ENCODE measurements at regions not wholly inside any gene's neighbourhood (a gene's known extent, or its start where the extent isn't known, plus 50 kb on each side); places are given as distances from the start of the nearest gene placed in this dataset.

DNA sequence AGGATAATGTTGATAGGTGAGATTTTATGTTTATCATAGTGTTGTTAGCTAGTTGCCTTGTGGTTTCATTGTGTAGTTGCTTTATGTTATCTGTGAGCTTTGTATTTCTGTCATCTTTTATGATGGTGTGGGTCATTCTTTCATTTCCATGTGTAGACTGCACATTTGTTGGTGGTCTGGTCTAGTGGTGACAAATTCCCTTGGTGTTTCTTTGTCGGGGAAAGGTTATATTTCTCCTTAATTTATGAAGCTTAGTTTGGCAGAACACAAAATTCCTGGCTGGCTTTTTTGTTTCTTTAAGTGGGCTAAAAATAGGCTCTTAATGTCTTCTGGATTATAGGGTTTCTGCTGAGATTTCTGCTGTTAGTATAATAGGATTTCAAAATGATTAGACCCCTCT, 347.2 kb upstream of the ADAMTS5 start:
- ATAC-seq = no peak
- Histone ChIP-seq H3K4me1 (no peaks in the 10 kb centered on the region), H3K27ac (no peak overlapping the region), H3K4me3 (no peak overlapping the region), H3K27me3 (no peaks in the 10 kb centered on the region), H3K36me3 (no peaks in the 10 kb centered on the region), H3K9me3 (peaks cover 0 to 14% (median 0%) of the 10 kb centered on the region in 11 donors)
- DNase-seq = no peak
- TF ChIP-seq, protein P1, sequence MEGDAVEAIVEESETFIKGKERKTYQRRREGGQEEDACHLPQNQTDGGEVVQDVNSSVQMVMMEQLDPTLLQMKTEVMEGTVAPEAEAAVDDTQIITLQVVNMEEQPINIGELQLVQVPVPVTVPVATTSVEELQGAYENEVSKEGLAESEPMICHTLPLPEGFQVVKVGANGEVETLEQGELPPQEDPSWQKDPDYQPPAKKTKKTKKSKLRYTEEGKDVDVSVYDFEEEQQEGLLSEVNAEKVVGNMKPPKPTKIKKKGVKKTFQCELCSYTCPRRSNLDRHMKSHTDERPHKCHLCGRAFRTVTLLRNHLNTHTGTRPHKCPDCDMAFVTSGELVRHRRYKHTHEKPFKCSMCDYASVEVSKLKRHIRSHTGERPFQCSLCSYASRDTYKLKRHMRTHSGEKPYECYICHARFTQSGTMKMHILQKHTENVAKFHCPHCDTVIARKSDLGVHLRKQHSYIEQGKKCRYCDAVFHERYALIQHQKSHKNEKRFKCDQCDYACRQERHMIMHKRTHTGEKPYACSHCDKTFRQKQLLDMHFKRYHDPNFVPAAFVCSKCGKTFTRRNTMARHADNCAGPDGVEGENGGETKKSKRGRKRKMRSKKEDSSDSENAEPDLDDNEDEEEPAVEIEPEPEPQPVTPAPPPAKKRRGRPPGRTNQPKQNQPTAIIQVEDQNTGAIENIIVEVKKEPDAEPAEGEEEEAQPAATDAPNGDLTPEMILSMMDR (IDR thresholded peaks at IDR 0.05) = no peak
- 58 to 76% methylated on average over 1 of the region's 1 CpG for WGBS, 2 donors
- intact Hi-C loops (cut with DNase I) = no loop called here

DNA sequence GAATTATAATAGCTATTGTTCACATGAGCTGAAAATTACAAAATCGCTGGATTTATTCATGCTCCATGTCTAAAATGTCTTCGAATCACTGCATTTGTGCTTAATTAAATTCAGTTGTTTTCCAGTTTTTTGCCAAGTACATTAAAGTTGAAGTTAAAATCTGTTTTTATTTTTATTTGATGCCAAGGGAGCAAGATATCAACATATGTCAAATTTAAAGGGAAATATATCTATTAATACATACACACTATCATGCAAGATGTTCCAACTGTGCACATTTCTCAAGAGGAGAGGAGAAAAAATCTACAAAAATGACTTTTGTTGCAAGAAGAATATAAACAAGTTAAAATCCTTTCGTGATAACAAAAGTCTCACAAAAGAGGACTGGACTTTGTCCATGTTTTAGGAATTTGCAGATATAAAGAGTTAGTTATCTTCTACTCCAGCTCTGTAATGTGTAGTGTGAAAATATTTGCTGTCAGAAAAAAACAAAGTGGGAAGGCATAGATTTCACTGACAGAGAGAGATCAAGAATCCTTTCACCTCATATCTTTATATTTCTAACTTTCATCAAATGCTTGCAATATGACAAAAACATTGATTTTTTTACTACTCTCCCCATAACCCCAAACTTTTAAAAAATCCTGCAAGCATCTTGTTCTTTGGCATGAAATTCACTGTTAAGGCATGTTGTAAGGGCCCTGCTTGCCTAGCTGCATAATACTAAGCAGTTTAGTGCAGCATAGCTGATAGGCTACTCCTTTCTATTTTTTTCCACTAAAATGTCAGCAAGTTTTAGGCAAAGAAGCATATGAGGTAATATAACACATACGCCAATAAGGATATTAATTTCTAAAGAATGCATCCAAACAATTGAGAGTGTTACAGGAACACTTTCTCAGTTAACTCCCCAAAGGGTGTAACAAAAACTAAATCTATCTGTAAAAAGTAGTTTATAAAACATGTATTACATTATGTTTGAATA, 340.2 kb upstream of the ADAMTS5 start:
- intact Hi-C loops (cut with DNase I) = no loop called here
- H3K9me3 ChIP-seq = peaks cover 0 to 7% (median 0%) of the 10 kb centered on the region in 11 donors
- H3K27me3 ChIP-seq = no peaks in the 10 kb centered on the region
- peaks cover 0 to 17% (median 0%) of the 10 kb centered on the region in 9 donors for H3K4me1 ChIP-seq
- TF ChIP-seq, protein P1 (IDR thresholded peaks at IDR 0.05) = no peak
- ATAC-seq (peak in 5 of 8 donors; percentile 40 to 88 (median 69)), DNase-seq (no peak)
- no peak overlapping the region for H3K4me3 ChIP-seq
- no peaks in the 10 kb centered on the region for H3K36me3 ChIP-seq
- 64 to 75% methylated on average over 4 of the region's 4 CpGs for whole genome bisulfite sequencing, 2 donors
- peak overlapping the region in 5 of 10 donors; percentile 0 to 17 (median 8) for H3K27ac ChIP-seq

DNA sequence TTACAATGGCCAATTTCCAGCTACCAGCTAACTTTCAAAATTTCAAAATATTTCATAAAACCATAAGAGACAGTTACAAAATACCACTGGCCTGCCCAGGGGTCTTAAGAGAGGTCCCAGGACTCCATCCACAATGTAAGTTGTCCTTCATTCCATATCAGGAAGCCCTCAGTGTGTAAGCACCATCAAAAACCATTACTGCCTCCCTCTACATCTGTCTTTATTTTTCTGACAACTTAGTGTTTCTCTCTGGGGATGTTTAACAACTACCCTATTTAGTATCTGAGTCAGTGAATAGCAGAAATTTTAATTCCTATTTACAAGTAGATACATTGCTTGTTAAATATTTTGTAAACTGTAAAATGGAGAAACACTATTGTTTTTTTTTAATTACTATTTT, 339.3 kb upstream of the ADAMTS5 start:
- DNase-seq = no peak
- Histone ChIP-seq H3K4me1 (peaks cover 0 to 17% (median 0%) of the 10 kb centered on the region in 9 donors), H3K27me3 (no peaks in the 10 kb centered on the region), H3K4me3 (no peak overlapping the region), H3K27ac (peak overlapping the region in 2 of 10 donors; percentile 8 to 11), H3K36me3 (no peaks in the 10 kb centered on the region), H3K9me3 (peaks cover 0 to 6% (median 0%) of the 10 kb centered on the region in 11 donors)
- ATAC-seq = no peak
- TF ChIP-seq, protein P1 (IDR thresholded peaks at IDR 0.05) = no peak
- intact Hi-C loops (cut with DNase I) = no loop called here

DNA sequence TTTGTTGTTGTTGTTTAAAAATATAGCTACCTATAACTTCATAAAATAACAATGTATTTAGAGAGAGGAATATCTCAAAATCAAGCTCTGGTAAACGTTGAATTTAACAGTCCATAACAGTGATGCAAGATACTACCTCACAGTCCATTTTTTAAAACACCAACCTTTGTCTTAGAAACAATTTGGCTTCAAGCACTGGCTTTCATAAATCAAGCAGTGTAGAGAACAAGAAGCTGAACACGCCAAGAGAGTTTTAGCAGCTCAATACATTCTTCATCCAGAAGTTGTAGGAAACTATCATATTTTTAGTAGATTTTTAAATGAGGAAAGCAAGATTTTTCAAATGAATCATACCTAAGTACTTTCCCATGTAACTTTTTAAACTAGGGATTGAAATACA, 334.3 kb upstream of the ADAMTS5 start:
- peaks cover 0 to 3% (median 0%) of the 10 kb centered on the region in 9 donors for H3K4me1 ChIP-seq
- H3K27ac ChIP-seq = no peak overlapping the region
- WGBS, 2 donors = 78 to 79% methylated on average over 2 of the region's 2 CpGs
- intact Hi-C loops (cut with DNase I) = no loop called here
- TF ChIP-seq, protein P1 (IDR thresholded peaks at IDR 0.05) = no peak
- DNase-seq (no peak), ATAC-seq (no peak)
- no peaks in the 10 kb centered on the region for H3K27me3 ChIP-seq
- peaks cover 0 to 13% (median 5%) of the 10 kb centered on the region in 11 donors for H3K9me3 ChIP-seq
- no peak overlapping the region for H3K4me3 ChIP-seq
- H3K36me3 ChIP-seq = no peaks in the 10 kb centered on the region

All from heart right ventricle (tissue), 16 donors.